ENCODE measurements at regions not wholly inside any gene's neighbourhood (a gene's known extent, or its start where the extent isn't known, plus 50 kb on each side); places are given as distances from the start of the nearest gene placed in this dataset.

GRCh38 chr1:147850737-147851136 lies 51.9 kb upstream of the GJA8 start:
- TF ChIP-seq POLR2A (IDR thresholded peaks at IDR 0.05) (no peak), CTCF (IDR thresholded peaks at IDR 0.05) (no peak)

Data from prostate gland (tissue), 2 donors.